CD14-positive monocyte (primary cell): ENCODE measurements at regions not wholly inside any gene's neighbourhood (a gene's known extent, or its start where the extent isn't known, plus 50 kb on each side); places are given as distances from the start of the nearest gene placed in this dataset.

Source experiments
- DNase-seq, 3 donors: peaks; one replicate each; pipeline ENCODE4 v3.0.0-alpha.2; 2011 to 2022
- H2AFZ ChIP-seq: 2 replicates; pipeline ENCODE4 v1.6.0; 2012; ENCODE audit warnings: mild to moderate bottlenecking, low read depth, low read length, inconsistent platforms; ENCODE audit not compliant: insufficient read depth, poor library complexity, severe bottlenecking
- H3K27ac ChIP-seq, 2 donors: 1 replicate in 1 of 2; 2 replicates in 1 of 2; pipeline ENCODE4 v1.5.1; 2012 to 2013; ENCODE audit warnings: low read length in 2 of 2, control low read depth in 1 of 2, inconsistent platforms in 1 of 2, low read depth in 1 of 2, mild to moderate bottlenecking in 1 of 2
- H3K27me3 ChIP-seq, 2 donors: one replicate each; pipeline versions ENCODE4 v1.6.0 to v1.6.1; 2011 to 2013; ENCODE audit warnings: low read length in 2 of 2; ENCODE audit not compliant: control insufficient read depth in 2 of 2, insufficient read depth in 2 of 2
- H3K36me3 ChIP-seq, 2 donors: replicated peaks in 1 of 2; 1 replicate in 1 of 2; 2 replicates in 1 of 2; pipeline versions ENCODE4 v1.5.1 to v1.6.1; 2012 to 2013; ENCODE audit warnings: low read length in 2 of 2, control low read depth in 1 of 2, inconsistent platforms in 1 of 2, mild to moderate bottlenecking in 1 of 2; ENCODE audit not compliant: insufficient read depth in 2 of 2, control insufficient read depth in 1 of 2
- H3K4me1 ChIP-seq, 2 donors: 1 replicate in 1 of 2; 2 replicates in 1 of 2; pipeline versions ENCODE4 v1.5.1 to v1.6.1; 2012 to 2013; ENCODE audit warnings: low read length in 2 of 2, control low read depth in 1 of 2, inconsistent platforms in 1 of 2, mild to moderate bottlenecking in 1 of 2, moderate library complexity in 1 of 2; ENCODE audit not compliant: insufficient read depth in 2 of 2, control insufficient read depth in 1 of 2
- H3K4me2 ChIP-seq: replicated peaks from 2 replicates; pipeline ENCODE3; 2012; ENCODE audit warnings: low read length, moderate library complexity, mild to moderate bottlenecking; ENCODE audit not compliant: poor library complexity, severe bottlenecking; ENCODE audit errors: extremely low read depth
- H3K4me3 ChIP-seq, 3 experiments: fragments of 200-600 bp in 1 of 3; sonication (generic) in 1 of 3; replicated peaks in 1 of 3; 1 replicate in 2 of 3; 2 replicates in 1 of 3; pipeline ENCODE4 v1.5.1; 2011 to 2013; ENCODE audit warnings: low read length in 3 of 3, mild to moderate bottlenecking in 3 of 3, control low read depth in 2 of 3, low read depth in 2 of 3, inconsistent platforms in 1 of 3, moderate library complexity in 1 of 3
- H3K79me2 ChIP-seq: 2 replicates; pipeline ENCODE4 v1.6.0; 2012; ENCODE audit warnings: mild to moderate bottlenecking, control low read depth, inconsistent platforms, low read length, moderate library complexity; ENCODE audit not compliant: insufficient read depth
- H3K9ac ChIP-seq: 2 replicates; pipeline ENCODE4 v1.6.0; 2017; ENCODE audit warnings: low read length, mild to moderate bottlenecking; ENCODE audit not compliant: insufficient read depth, poor library complexity, severe bottlenecking
- H3K9me3 ChIP-seq, 2 donors: replicated peaks in 1 of 2; 1 replicate in 1 of 2; 2 replicates in 1 of 2; pipeline versions ENCODE4 v1.5.1 to v1.6.1; 2012 to 2013; ENCODE audit warnings: low read length in 2 of 2, control low read depth in 1 of 2; ENCODE audit not compliant: control insufficient read depth in 1 of 2, insufficient read depth in 1 of 2
- H4K20me1 ChIP-seq: 2 replicates; pipeline ENCODE4 v1.6.0; 2012; ENCODE audit warnings: mild to moderate bottlenecking, low read length, control low read depth, moderate library complexity; ENCODE audit not compliant: insufficient read depth
- H3K27ac Mint-ChIP-seq, 7 donors: one replicate each; pipeline ENCODE4 v1.8.0; 2020; ENCODE audit warnings: mild to moderate bottlenecking in 7 of 7, mixed read lengths in 7 of 7, moderate library complexity in 6 of 7, inconsistent platforms in 2 of 7
- H3K27me3 Mint-ChIP-seq, 3 donors: one replicate each; pipeline ENCODE4 v1.8.0; 2021 to 2022; ENCODE audit warnings: low read depth in 3 of 3, mild to moderate bottlenecking in 3 of 3, mixed read lengths in 3 of 3, moderate library complexity in 3 of 3, inconsistent platforms in 1 of 3
- H3K36me3 Mint-ChIP-seq, 2 donors: one replicate each; pipeline ENCODE4 v1.8.0; 2020; ENCODE audit warnings: mixed read lengths in 2 of 2, inconsistent platforms in 1 of 2, mild to moderate bottlenecking in 1 of 2
- H3K4me1 Mint-ChIP-seq: one replicate; pipeline ENCODE4 v1.8.0; 2020; ENCODE audit warnings: mild to moderate bottlenecking, mixed read lengths
- H3K4me3 Mint-ChIP-seq, 2 donors: one replicate each; pipeline ENCODE4 v1.8.0; 2020; ENCODE audit warnings: mild to moderate bottlenecking in 2 of 2, mixed read lengths in 2 of 2, moderate library complexity in 1 of 2
- H3K9me3 Mint-ChIP-seq, 7 donors: one replicate each; pipeline ENCODE4 v1.8.0; 2020 to 2022; ENCODE audit warnings: mixed read lengths in 7 of 7, mild to moderate bottlenecking in 6 of 7, moderate library complexity in 6 of 7, inconsistent platforms in 2 of 7
- WGBS: methylation state at CpG from one replicate; pipeline ENCODE4 v1.1.5; 2013; ENCODE audit warnings: missing lambda C conversion rate; ENCODE audit not compliant: insufficient coverage; 5-methylcytosine and 5-hydroxymethylcytosine counted together
- intact Hi-C, 2 donors: fragments of 100-400 bp; cut with micrococcal nuclease; formaldehyde crosslinking; loops; one replicate each; pipeline versions ENCODE4 v1.15.0 to v1.15.1; 2023
- TF ChIP-seq, protein P1 (sequence below): fragments of 200-600 bp; IDR thresholded peaks from one replicate; pipeline ENCODE4 v1.8.0; 2022; ENCODE audit warnings: antibody characterized with exemption, mild to moderate bottlenecking

DNA sequence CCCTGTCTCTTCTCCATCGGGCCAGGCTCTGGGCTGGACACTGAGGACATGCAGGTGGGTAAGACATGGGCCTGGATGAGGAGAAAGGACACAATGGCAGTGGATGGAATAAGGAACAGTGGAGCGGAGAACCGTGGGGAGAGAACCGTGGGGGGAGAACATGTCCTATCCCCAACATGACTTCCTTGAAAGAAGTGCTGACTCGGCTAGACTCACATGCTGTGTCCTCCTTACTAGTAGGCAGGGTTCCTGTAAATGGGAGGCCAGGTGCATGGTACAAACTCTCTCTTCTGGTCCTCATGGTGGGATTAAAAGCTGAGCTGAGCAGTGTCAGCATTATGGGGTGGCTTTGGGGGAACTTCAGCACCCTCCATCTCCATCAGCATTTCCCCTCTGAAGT lies 137.4 kb upstream of the CSF3R start:
- no peaks in the 10 kb centered on the region for H3K9me3 ChIP-seq
- Mint-ChIP-seq H3K4me3 (no peak overlapping the region), H3K27ac (no peak overlapping the region)

DNA sequence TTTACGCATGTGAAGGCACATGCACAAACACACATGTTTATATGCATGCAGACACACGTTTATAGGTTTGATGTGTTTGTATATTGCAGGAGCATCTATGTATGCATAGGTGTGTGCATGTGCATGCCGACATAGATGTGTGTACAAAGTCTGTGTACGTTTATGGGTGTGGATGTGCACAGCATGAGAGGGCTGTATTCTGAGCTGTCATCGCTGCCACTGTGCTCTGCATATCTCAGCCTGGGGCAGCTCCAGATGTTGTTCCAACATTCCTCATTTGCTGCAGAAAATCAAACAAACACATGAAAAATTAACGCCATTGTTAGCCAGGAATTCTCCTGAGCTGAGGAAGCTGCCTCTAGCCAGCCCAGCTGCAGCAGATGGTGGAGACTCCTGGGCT lies 132.3 kb upstream of the CSF3R start:
- intact Hi-C loops, result no loop called here
- Mint-ChIP-seq H3K27me3 (peaks cover 0 to 2% (median 1%) of the 10 kb centered on the region in 3 donors), H3K9me3 (no peaks in the 10 kb centered on the region), H3K4me1 (no peaks in the 10 kb centered on the region), H3K4me3 (no peak overlapping the region), H3K27ac (no peak overlapping the region), H3K36me3 (no peaks in the 10 kb centered on the region)
- no peaks in the 10 kb centered on the region for H3K27me3 ChIP-seq
- no peaks in the 10 kb centered on the region for H3K79me2 ChIP-seq
- H3K4me2 ChIP-seq, result no peak overlapping the region
- H3K9ac ChIP-seq, result no peak overlapping the region
- H3K27ac ChIP-seq, result no peak overlapping the region
- H3K36me3 ChIP-seq, result no peaks in the 10 kb centered on the region
- H3K4me1 ChIP-seq, result no peaks in the 10 kb centered on the region
- H3K4me3 ChIP-seq, result no peak overlapping the region
- DNase-seq, result no peak
- no peak overlapping the region for H2AFZ ChIP-seq
- no peaks in the 10 kb centered on the region for H3K9me3 ChIP-seq
- TF ChIP-seq, protein P1, sequence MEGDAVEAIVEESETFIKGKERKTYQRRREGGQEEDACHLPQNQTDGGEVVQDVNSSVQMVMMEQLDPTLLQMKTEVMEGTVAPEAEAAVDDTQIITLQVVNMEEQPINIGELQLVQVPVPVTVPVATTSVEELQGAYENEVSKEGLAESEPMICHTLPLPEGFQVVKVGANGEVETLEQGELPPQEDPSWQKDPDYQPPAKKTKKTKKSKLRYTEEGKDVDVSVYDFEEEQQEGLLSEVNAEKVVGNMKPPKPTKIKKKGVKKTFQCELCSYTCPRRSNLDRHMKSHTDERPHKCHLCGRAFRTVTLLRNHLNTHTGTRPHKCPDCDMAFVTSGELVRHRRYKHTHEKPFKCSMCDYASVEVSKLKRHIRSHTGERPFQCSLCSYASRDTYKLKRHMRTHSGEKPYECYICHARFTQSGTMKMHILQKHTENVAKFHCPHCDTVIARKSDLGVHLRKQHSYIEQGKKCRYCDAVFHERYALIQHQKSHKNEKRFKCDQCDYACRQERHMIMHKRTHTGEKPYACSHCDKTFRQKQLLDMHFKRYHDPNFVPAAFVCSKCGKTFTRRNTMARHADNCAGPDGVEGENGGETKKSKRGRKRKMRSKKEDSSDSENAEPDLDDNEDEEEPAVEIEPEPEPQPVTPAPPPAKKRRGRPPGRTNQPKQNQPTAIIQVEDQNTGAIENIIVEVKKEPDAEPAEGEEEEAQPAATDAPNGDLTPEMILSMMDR, result no peak
- 100% methylated on average over 4 of the region's 6 CpGs for WGBS
- no peaks in the 10 kb centered on the region for H4K20me1 ChIP-seq

More for the DNA sequence above, 137.4 kb upstream of the CSF3R start:
- H3K9me3 Mint-ChIP-seq, result peaks cover 0 to 5% (median 0%) of the 10 kb centered on the region in 7 donors
- peaks cover 3 to 8% (median 6%) of the 10 kb centered on the region in 3 donors for H3K27me3 Mint-ChIP-seq
- WGBS, result 84% methylated on average over 4 of the region's 5 CpGs
- no peak overlapping the region for H3K4me2 ChIP-seq
- no peaks in the 10 kb centered on the region for H3K36me3 ChIP-seq
- no peaks in the 10 kb centered on the region for H4K20me1 ChIP-seq
- peaks cover 0 to 2% of the 10 kb centered on the region in 2 donors for H3K27me3 ChIP-seq
- no peak overlapping the region for H3K27ac ChIP-seq
- TF ChIP-seq, protein P1, result no peak
- H3K4me1 Mint-ChIP-seq, result peaks cover 1% of the 10 kb centered on the region
- H3K79me2 ChIP-seq, result no peaks in the 10 kb centered on the region
- H2AFZ ChIP-seq, result no peak overlapping the region
- H3K36me3 Mint-ChIP-seq, result no peaks in the 10 kb centered on the region
- no peak for DNase-seq
- H3K4me1 ChIP-seq, result no peaks in the 10 kb centered on the region
- no peak overlapping the region for H3K9ac ChIP-seq
- intact Hi-C loops, result no loop called here
- H3K4me3 ChIP-seq, result no peak overlapping the region
